ENCODE measurements at regions not wholly inside any gene's neighbourhood (a gene's known extent, or its start where the extent isn't known, plus 50 kb on each side); places are given as distances from the start of the nearest gene placed in this dataset.

- no peak for DNase-seq
These were observed 375.0 kb upstream of the ARID1B start for GRCh38 chr6:156402227-156402626.

- DNase-seq = no peak
These were observed 376.7 kb upstream of the ARID1B start for GRCh38 chr6:156400487-156400886.

- no peak for DNase-seq
These were observed 378.2 kb upstream of the ARID1B start for GRCh38 chr6:156398966-156399365.

- no peak for DNase-seq
These were observed 378.8 kb upstream of the ARID1B start for GRCh38 chr6:156398371-156398770.

GRCh38 chr6:156396791-156397418, 380.3 kb upstream of the ARID1B start:
- no peak for DNase-seq

GRCh38 chr6:156396068-156396771, 381.0 kb upstream of the ARID1B start:
- no peak for DNase-seq

GRCh38 chr6:156395276-156395675, 381.9 kb upstream of the ARID1B start:
- no peak for DNase-seq

- DNase-seq = no peak
These were observed 384.5 kb upstream of the ARID1B start for GRCh38 chr6:156392648-156393047.

GRCh38 chr6:156391977-156392376, 385.2 kb upstream of the ARID1B start:
- DNase-seq = no peak

GRCh38 chr6:156391061-156391672, 386.0 kb upstream of the ARID1B start:
- DNase-seq = no peak

GRCh38 chr6:156390621-156391020, 386.6 kb upstream of the ARID1B start:
- DNase-seq = no peak

- no peak for DNase-seq
These were observed 387.9 kb upstream of the ARID1B start for GRCh38 chr6:156389296-156389695.

GRCh38 chr6:156387472-156387871, 389.7 kb upstream of the ARID1B start:
- no peak for DNase-seq

GRCh38 chr6:156383059-156383458, 394.1 kb upstream of the ARID1B start:
- DNase-seq = no peak

GRCh38 chr6:156379392-156380289, 397.5 kb upstream of the ARID1B start:
- no peak for DNase-seq

- DNase-seq = no peak
These were observed 398.3 kb upstream of the ARID1B start for GRCh38 chr6:156378853-156379252.

GRCh38 chr6:156376091-156376490, 401.1 kb upstream of the ARID1B start:
- DNase-seq = no peak

GRCh38 chr6:156359912-156360311, 417.3 kb upstream of the ARID1B start:
- no peak for DNase-seq

GRCh38 chr6:156352861-156353260, 424.3 kb upstream of the ARID1B start:
- no peak for DNase-seq

- no peak for DNase-seq
These were observed 425.7 kb upstream of the ARID1B start for GRCh38 chr6:156351346-156351966.

- no peak for DNase-seq
These were observed 426.8 kb upstream of the ARID1B start for GRCh38 chr6:156350337-156350736.

GRCh38 chr6:156348849-156349248, 428.3 kb upstream of the ARID1B start:
- DNase-seq = no peak

- no peak for DNase-seq
These were observed 428.8 kb upstream of the ARID1B start for GRCh38 chr6:156348424-156348823.
